ENCODE measurements at regions not wholly inside any gene's neighbourhood (a gene's known extent, or its start where the extent isn't known, plus 50 kb on each side); places are given as distances from the start of the nearest gene placed in this dataset.

- TF ChIP-seq POLR2A (IDR thresholded peaks at IDR 0.05) = no peak
- TF ChIP-seq, protein P1, sequence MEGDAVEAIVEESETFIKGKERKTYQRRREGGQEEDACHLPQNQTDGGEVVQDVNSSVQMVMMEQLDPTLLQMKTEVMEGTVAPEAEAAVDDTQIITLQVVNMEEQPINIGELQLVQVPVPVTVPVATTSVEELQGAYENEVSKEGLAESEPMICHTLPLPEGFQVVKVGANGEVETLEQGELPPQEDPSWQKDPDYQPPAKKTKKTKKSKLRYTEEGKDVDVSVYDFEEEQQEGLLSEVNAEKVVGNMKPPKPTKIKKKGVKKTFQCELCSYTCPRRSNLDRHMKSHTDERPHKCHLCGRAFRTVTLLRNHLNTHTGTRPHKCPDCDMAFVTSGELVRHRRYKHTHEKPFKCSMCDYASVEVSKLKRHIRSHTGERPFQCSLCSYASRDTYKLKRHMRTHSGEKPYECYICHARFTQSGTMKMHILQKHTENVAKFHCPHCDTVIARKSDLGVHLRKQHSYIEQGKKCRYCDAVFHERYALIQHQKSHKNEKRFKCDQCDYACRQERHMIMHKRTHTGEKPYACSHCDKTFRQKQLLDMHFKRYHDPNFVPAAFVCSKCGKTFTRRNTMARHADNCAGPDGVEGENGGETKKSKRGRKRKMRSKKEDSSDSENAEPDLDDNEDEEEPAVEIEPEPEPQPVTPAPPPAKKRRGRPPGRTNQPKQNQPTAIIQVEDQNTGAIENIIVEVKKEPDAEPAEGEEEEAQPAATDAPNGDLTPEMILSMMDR (IDR thresholded peaks at IDR 0.05) = no peak
Observed at GRCh38 chr3:80087767-80088166, 320.0 kb upstream of the ROBO1 start.
